Parathyroid adenoma (tissue), 2 donors: ENCODE measurements at regions not wholly inside any gene's neighbourhood (a gene's known extent, or its start where the extent isn't known, plus 50 kb on each side); places are given as distances from the start of the nearest gene placed in this dataset.
"Not testable (repeated sequence)": the region's sequence is repeated elsewhere in the genome, so short reads cannot be mapped to it uniquely, and the experiment has no call there.

Experiments
- H2AFZ ChIP-seq: fragments of 300-600 bp; sonication (generic); one replicate; pipeline ENCODE4 v1.7.0; 2017; ENCODE audit warnings: antibody characterized with exemption, mild to moderate bottlenecking
- H3K27ac ChIP-seq: fragments of 300-600 bp; sonication (generic); one replicate; pipeline ENCODE4 v1.7.0; 2017
- H3K27me3 ChIP-seq: fragments of 300-600 bp; sonication (generic); one replicate; pipeline ENCODE4 v1.7.0; 2017; ENCODE audit warnings: low read length; ENCODE audit not compliant: control insufficient read depth, insufficient read depth
- H3K36me3 ChIP-seq: fragments of 300-600 bp; sonication (generic); one replicate; pipeline ENCODE4 v1.7.0; 2017; ENCODE audit warnings: low read length; ENCODE audit not compliant: control insufficient read depth, insufficient read depth
- H3K4me1 ChIP-seq: fragments of 300-600 bp; sonication (generic); one replicate; pipeline ENCODE4 v1.7.0; 2017; ENCODE audit warnings: control low read depth
- H3K4me2 ChIP-seq: fragments of 300-600 bp; sonication (generic); one replicate; pipeline ENCODE4 v1.7.0; 2017; ENCODE audit warnings: low read length
- H3K4me3 ChIP-seq: fragments of 300-600 bp; sonication (generic); one replicate; pipeline ENCODE4 v1.7.0; 2017; ENCODE audit warnings: low read depth, low read length
- H3K79me2 ChIP-seq: fragments of 300-600 bp; sonication (generic); one replicate; pipeline ENCODE4 v1.7.0; 2017; ENCODE audit warnings: control low read depth
- H3K9ac ChIP-seq: fragments of 300-600 bp; sonication (generic); one replicate; pipeline ENCODE4 v1.7.0; 2017; ENCODE audit warnings: mild to moderate bottlenecking
- H3K9me3 ChIP-seq: fragments of 300-600 bp; sonication (generic); one replicate; pipeline ENCODE4 v1.7.0; 2017; ENCODE audit warnings: low read length; ENCODE audit not compliant: control insufficient read depth
- TF ChIP-seq, protein P1 (sequence below): fragments of 300-600 bp; sonication (generic); IDR thresholded peaks from one replicate; pipeline ENCODE4 v1.7.0; 2017; ENCODE audit warnings: antibody characterized with exemption, mild to moderate bottlenecking
- donor health status: primary hyperparathyroidism.

DNA sequence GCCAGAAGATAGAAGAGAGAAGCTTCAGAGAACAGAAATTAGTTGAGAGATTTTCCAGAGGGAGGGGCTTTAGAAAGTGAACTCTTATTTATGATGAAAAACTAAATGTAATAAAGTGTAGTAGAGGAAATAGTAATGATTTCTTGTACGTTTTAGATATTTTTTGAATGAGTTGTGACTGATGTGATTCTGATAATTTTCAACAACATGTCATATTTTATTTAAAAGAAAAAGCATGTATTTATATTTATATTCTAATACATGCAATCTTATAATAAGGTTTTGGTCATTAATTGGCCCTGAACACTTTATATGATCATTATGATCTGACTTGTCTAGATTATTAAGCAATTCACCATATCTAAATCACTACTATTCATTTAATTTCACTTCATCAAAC lies 735.2 kb upstream of the CDH9 start:
- Histone ChIP-seq H2AFZ (no peak overlapping the region), H3K4me2 (no peak overlapping the region), H3K9me3 (no peaks in the 10 kb centered on the region), H3K9ac (no peak overlapping the region), H3K4me1 (no peaks in the 10 kb centered on the region), H3K36me3 (no peaks in the 10 kb centered on the region), H3K27me3 (no peaks in the 10 kb centered on the region), H3K79me2 (no peaks in the 10 kb centered on the region), H3K4me3 (no peak overlapping the region), H3K27ac (no peak overlapping the region)
- TF ChIP-seq, protein P1, sequence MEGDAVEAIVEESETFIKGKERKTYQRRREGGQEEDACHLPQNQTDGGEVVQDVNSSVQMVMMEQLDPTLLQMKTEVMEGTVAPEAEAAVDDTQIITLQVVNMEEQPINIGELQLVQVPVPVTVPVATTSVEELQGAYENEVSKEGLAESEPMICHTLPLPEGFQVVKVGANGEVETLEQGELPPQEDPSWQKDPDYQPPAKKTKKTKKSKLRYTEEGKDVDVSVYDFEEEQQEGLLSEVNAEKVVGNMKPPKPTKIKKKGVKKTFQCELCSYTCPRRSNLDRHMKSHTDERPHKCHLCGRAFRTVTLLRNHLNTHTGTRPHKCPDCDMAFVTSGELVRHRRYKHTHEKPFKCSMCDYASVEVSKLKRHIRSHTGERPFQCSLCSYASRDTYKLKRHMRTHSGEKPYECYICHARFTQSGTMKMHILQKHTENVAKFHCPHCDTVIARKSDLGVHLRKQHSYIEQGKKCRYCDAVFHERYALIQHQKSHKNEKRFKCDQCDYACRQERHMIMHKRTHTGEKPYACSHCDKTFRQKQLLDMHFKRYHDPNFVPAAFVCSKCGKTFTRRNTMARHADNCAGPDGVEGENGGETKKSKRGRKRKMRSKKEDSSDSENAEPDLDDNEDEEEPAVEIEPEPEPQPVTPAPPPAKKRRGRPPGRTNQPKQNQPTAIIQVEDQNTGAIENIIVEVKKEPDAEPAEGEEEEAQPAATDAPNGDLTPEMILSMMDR = no peak

DNA sequence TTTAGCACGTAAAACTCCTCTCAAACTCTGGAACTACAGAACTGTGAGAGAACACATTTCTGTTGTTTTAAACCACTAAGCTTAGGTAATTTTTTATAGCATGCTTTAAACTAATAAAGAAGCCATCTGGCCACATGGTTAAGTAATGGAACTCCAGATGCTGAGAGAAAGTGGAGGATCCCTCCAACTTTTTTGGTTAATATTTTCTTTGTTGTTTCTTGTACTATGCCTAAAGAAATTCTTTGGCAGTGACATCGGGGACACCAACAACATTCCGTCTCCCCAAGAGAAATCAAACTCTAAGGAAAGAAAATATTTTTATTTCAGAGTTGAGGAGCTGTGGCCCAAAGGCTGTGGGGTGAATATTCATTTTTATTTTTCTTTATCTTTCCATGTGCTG lies 734.8 kb upstream of the CDH9 start:
- H3K9ac ChIP-seq = no peak overlapping the region
- TF ChIP-seq, protein P1 = no peak

GRCh38 chr5:27769748-27770402 lies 731.5 kb upstream of the CDH9 start:
- H3K4me2 ChIP-seq = no peak overlapping the region
- TF ChIP-seq, protein P1 = no peak

More for the DNA sequence above, 734.8 kb upstream of the CDH9 start:
- H2AFZ ChIP-seq = no peak overlapping the region
- no peaks in the 10 kb centered on the region for H3K4me1 ChIP-seq
- H3K36me3 ChIP-seq = no peaks in the 10 kb centered on the region
- H3K27ac ChIP-seq = no peak overlapping the region
- H3K79me2 ChIP-seq = no peaks in the 10 kb centered on the region
- no peak overlapping the region for H3K4me2 ChIP-seq
- no peaks in the 10 kb centered on the region for H3K9me3 ChIP-seq
- H3K4me3 ChIP-seq = no peak overlapping the region
- no peaks in the 10 kb centered on the region for H3K27me3 ChIP-seq

DNA sequence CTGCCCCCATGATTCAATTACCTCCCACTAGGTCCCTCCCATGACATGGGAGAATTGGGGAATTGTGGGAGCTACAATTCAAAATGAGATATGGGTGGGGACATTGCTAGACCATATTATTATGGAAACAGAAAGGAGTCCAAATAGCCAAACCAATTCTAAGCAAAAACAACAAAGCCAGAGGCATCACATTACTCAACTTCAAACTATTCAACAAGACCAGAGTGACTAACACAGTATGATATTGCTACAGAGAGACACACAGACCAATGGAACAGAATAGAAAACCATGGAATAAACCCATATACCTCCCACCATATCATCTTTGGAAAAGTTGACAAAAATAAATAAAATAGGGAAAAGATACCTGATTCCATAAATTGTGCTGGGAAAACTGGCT lies 710.5 kb upstream of the CDH9 start:
- Histone ChIP-seq H3K4me1 (no peaks in the 10 kb centered on the region), H3K36me3 (no peaks in the 10 kb centered on the region), H3K4me3 (no peak overlapping the region), H3K9me3 (no peaks in the 10 kb centered on the region), H3K9ac (no peak overlapping the region), H3K79me2 (no peaks in the 10 kb centered on the region), H2AFZ (no peak overlapping the region), H3K27me3 (no peaks in the 10 kb centered on the region), H3K27ac (no peak overlapping the region), H3K4me2 (no peak overlapping the region)
- TF ChIP-seq, protein P1 = no peak

More at GRCh38 chr5:27769748-27770402, 731.5 kb upstream of the CDH9 start:
- H3K27ac ChIP-seq = no peak overlapping the region
- H3K27me3 ChIP-seq = no peaks in the 10 kb centered on the region
- H3K9me3 ChIP-seq = no peaks in the 10 kb centered on the region
- no peak overlapping the region for H3K9ac ChIP-seq
- H3K4me1 ChIP-seq = no peaks in the 10 kb centered on the region
- no peaks in the 10 kb centered on the region for H3K79me2 ChIP-seq
- no peaks in the 10 kb centered on the region for H3K36me3 ChIP-seq
- H3K4me3 ChIP-seq = no peak overlapping the region
- no peak overlapping the region for H2AFZ ChIP-seq

DNA sequence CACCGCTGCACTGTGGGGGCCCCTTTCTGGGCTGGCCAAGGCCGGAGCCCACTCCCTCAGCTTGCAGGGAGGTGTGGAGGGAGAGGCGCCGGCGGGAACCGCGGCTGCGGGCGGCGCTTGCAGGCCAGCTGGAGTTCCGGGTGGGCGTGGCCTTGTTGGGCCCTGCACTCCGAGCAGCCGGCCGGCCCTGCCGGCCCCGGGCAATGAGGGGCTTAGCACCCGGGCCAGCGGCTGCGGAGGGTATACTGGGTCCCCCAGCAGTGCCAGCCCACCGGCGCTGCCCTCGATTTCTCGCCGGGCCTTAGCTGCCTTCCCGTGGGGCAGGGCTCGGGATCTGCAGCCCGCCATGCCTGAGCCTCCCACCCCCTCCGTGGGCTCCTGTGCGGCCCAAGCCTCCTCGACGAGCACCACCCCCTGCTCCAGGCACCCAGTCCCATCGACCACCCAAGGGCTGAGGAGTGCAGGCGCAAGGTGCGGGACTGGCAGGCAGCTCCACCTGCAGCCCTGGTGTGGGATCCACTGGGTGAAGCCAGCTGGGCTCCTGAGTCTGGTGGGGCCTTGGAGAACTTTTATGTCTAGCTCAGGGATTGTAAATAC lies 705.1 kb upstream of the CDH9 start:
- not testable (repeated sequence) for H3K79me2 ChIP-seq, H3K36me3 ChIP-seq, H3K9me3 ChIP-seq, H3K4me3 ChIP-seq, H2AFZ ChIP-seq, H3K27ac ChIP-seq, H3K9ac ChIP-seq, H3K27me3 ChIP-seq, H3K4me1 ChIP-seq, H3K4me2 ChIP-seq
